Small intestine (tissue), 7 donors: ENCODE measurements at regions not wholly inside any gene's neighbourhood (a gene's known extent, or its start where the extent isn't known, plus 50 kb on each side); places are given as distances from the start of the nearest gene placed in this dataset.
A peak's percentile ranks its signal among the peaks of the same experiment; 100 is the strongest.

Experiments
- DNase-seq, 2 donors: peaks; one replicate each; pipeline versions ENCODE4 v3.0.0 to v3.0.0-alpha.2; 2013
- FAIRE-seq: peaks from 2 replicates; lab custom pipeline; 2012; peaks lifted over from hg19 to GRCh38; lab: Jason Lieb, UNC
- H3K27ac ChIP-seq, 3 donors: one replicate each; pipeline ENCODE4 v1.5.1; 2013; ENCODE audit warnings: low read length in 2 of 3, mild to moderate bottlenecking in 2 of 3, control low read depth in 1 of 3, inconsistent platforms in 1 of 3, low read depth in 1 of 3, moderate library complexity in 1 of 3
- H3K27me3 ChIP-seq, 3 donors: one replicate each; pipeline ENCODE4 v1.6.1; 2013; ENCODE audit warnings: low read length in 3 of 3, inconsistent platforms in 1 of 3; ENCODE audit not compliant: control insufficient read depth in 3 of 3, insufficient read depth in 3 of 3
- H3K36me3 ChIP-seq, 3 donors: one replicate each; pipeline ENCODE4 v1.6.1; 2013; ENCODE audit warnings: low read length in 3 of 3, inconsistent platforms in 1 of 3, low read depth in 1 of 3, mild to moderate bottlenecking in 1 of 3, moderate library complexity in 1 of 3; ENCODE audit not compliant: control insufficient read depth in 3 of 3, insufficient read depth in 2 of 3
- H3K4me1 ChIP-seq, 3 donors: one replicate each; pipeline ENCODE4 v1.6.1; 2013; ENCODE audit warnings: low read length in 2 of 3, inconsistent platforms in 1 of 3, low read depth in 1 of 3, mild to moderate bottlenecking in 1 of 3, moderate library complexity in 1 of 3; ENCODE audit not compliant: control insufficient read depth in 3 of 3, insufficient read depth in 2 of 3
- H3K4me3 ChIP-seq, 3 donors: one replicate each; pipeline ENCODE4 v1.5.1; 2013; ENCODE audit warnings: low read length in 3 of 3, control low read depth in 1 of 3, inconsistent platforms in 1 of 3, low read depth in 1 of 3, mild to moderate bottlenecking in 1 of 3, moderate library complexity in 1 of 3
- H3K9me3 ChIP-seq, 2 donors: one replicate each; pipeline ENCODE4 v1.6.1; 2013; ENCODE audit warnings: low read depth in 1 of 2, low read length in 1 of 2; ENCODE audit not compliant: control insufficient read depth in 2 of 2, insufficient read depth in 1 of 2
- WGBS, 3 donors: extraction: QIAGEN DNeasy Blood & Tissue Kit; methylation state at CpG; one replicate each; pipeline ENCODE4 v1.1.7; 2013; 5-methylcytosine and 5-hydroxymethylcytosine counted together
- donor health status: healthy with polysubstance abuse.
- donor health status: control.
- donor health status: control.
- donor health status: Bipolar disorder and iron deficiency.
- donor health status: healthy.

DNA sequence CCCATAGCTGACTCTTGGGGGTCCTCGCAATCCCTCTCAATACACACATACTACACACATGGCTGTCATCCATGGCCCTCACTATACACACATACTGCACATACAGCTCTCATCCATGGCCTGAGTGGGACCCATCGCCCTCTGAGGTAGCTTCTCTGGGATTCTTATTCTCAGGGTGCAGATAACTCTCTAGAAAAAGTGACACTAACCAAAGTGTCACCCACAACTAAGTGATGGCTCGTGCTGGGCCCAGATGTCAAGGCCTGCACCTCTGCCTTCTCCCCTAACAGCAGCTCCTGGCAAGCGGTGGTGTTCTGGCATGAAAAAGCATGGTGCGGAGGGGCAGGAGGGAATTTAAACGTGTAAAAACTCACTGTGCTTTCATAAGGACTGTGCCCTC, 62.7 kb upstream of the ZPBP start:
- no peak overlapping the region for H3K4me3 ChIP-seq
- FAIRE-seq (no peak), DNase-seq (no peak)
- no peaks in the 10 kb centered on the region for H3K36me3 ChIP-seq
- 81 to 90% (median 83%) methylated on average over 6 of the region's 6 CpGs for WGBS, 3 donors
- H3K27ac ChIP-seq: no peak overlapping the region
- no peaks in the 10 kb centered on the region for H3K9me3 ChIP-seq
- no peaks in the 10 kb centered on the region for H3K4me1 ChIP-seq
- no peaks in the 10 kb centered on the region for H3K27me3 ChIP-seq

DNA sequence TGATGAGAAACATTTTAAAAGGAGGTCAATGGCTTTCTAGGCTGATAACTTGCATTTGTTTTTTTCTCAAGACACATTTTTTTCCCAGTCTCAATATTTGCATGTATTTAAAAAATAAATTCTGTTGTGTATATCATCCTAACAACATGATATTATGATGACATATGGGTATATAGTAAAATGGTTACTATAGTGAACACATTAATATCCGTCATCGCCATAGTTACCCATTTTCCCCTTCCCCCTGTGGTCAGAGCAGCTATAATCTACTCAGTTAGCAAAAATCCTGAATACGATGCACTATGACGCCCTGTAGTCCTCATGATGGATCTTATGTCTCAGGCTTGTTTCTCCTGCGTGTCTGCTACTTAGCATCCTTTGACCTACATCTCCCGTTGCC, 60.9 kb upstream of the ZPBP start:
- DNase-seq: no peak
- WGBS, 3 donors: 85 to 92% (median 91%) methylated on average over 6 of the region's 6 CpGs
- Histone ChIP-seq H3K27ac (no peak overlapping the region), H3K27me3 (no peaks in the 10 kb centered on the region), H3K9me3 (no peaks in the 10 kb centered on the region), H3K36me3 (no peaks in the 10 kb centered on the region), H3K4me1 (no peaks in the 10 kb centered on the region), H3K4me3 (no peak overlapping the region)
- FAIRE-seq: no peak

DNA sequence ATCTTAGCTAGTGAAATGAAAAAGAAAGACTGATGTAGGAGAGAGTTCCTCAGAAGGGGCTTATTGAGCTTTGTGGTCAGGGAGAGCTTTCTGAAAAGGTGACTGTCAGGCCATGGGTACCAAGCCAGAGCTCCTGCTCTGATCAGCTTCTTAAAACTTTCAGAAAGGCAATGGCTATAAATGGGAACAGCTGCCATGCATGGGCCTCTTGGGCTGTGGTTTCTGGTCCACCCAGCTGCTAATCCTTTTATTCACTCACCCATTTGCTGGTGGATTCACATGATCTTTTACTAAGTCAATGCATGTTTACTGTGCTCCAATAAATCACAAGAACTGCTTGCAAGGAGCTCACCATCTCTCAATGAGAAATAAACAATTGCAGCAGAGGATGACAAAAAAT, 60.1 kb upstream of the ZPBP start:
- Histone ChIP-seq H3K27me3 (no peaks in the 10 kb centered on the region), H3K27ac (no peak overlapping the region), H3K9me3 (no peaks in the 10 kb centered on the region), H3K36me3 (no peaks in the 10 kb centered on the region), H3K4me1 (no peaks in the 10 kb centered on the region), H3K4me3 (no peak overlapping the region)
- FAIRE-seq (no peak), DNase-seq (no peak)

DNA sequence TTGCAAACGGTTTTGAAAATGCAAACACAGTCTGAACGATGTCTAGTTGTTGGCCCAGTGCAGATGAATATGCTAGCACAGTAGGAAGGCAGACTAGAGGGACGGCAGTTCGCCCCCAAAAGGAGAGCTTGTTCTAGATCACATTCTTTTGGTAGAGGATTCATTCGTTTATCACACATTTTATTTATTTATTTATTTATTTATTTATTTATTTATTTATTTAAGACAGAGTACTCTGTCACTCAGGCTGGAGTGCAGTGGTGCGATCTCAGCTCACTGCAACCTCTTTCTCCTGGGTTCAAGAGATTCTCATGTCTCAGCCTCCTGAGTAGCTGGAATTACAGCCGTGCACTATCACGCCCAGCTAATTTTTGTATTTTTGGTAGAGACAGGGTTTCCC, 59.4 kb upstream of the ZPBP start:
- WGBS, 3 donors: 80 to 84% (median 81%) methylated on average over 8 of the region's 8 CpGs
- no peak overlapping the region for H3K27ac ChIP-seq
- DNase-seq: no peak
- no peak overlapping the region for H3K4me3 ChIP-seq
- H3K36me3 ChIP-seq: no peaks in the 10 kb centered on the region
- no peaks in the 10 kb centered on the region for H3K9me3 ChIP-seq
- no peaks in the 10 kb centered on the region for H3K4me1 ChIP-seq
- no peak for FAIRE-seq
- no peaks in the 10 kb centered on the region for H3K27me3 ChIP-seq

DNA sequence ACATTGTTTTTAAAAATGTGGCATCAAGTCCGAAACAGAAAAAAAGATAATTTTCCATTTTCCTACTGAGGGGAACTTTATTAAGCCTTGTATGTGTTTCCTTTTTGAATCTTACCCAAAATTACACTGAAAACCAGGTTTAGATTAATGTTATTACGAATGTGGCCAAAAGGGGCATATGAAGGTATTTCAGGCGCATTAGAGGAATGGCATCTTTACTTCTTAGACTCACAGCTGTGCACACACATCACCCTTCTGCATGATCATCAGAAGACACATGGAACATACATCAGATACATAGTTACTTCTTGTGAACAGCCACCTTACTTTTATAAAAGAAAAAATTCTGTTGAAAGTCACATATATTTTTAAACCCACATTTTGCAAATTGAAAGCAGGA, 58.6 kb upstream of the ZPBP start:
- Histone ChIP-seq H3K4me3 (no peak overlapping the region), H3K9me3 (no peaks in the 10 kb centered on the region), H3K27ac (no peak overlapping the region), H3K27me3 (no peaks in the 10 kb centered on the region), H3K4me1 (no peaks in the 10 kb centered on the region), H3K36me3 (no peaks in the 10 kb centered on the region)
- no peak for DNase-seq
- WGBS, 3 donors: 60 to 72% (median 62%) methylated on average over 3 of the region's 3 CpGs
- FAIRE-seq: no peak

DNA sequence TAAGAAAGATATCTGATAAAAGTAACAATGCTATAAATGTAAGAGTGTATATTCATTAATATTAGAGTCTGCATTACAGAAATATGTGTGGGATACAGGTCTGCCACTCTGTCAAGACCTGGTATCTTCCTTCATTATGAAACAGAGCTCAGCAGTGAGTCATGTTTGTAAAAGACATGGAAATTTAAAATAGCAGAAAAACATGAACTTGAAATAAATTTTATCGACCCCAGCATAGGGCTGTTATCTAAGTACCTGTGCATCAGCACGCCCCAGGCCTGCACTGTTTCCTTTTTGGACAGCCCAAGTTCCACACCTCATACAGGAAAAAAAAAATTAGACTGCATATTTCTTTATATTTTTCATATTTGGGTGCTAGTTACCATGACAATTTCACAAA, 58.0 kb upstream of the ZPBP start:
- no peak overlapping the region for H3K27ac ChIP-seq
- 61 to 69% (median 63%) methylated on average over 2 of the region's 2 CpGs for WGBS, 3 donors
- H3K4me1 ChIP-seq: no peaks in the 10 kb centered on the region
- H3K27me3 ChIP-seq: no peaks in the 10 kb centered on the region
- H3K9me3 ChIP-seq: no peaks in the 10 kb centered on the region
- H3K36me3 ChIP-seq: no peaks in the 10 kb centered on the region
- DNase-seq (no peak), FAIRE-seq (no peak)
- no peak overlapping the region for H3K4me3 ChIP-seq

DNA sequence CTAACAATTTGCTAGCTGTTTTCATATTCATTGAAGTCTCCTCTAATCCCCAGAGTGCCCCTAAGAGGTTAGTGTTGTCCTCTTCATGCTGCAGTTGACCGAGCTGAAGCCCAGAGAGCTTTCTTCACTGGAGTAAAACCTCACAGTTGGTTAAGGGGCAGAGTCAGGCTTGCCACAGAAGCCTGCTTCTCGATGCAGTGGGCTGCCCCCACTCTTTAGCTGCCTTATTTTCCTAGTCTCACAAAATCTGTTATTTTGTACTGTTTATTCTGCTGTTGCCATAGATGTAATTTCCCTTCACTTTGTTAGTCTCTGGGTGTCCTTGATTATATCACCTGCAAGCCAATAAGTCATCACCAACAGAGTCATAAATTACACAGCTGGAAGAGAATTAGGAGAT, 56.3 kb upstream of the ZPBP start:
- no peak for FAIRE-seq
- Histone ChIP-seq H3K4me1 (no peaks in the 10 kb centered on the region), H3K9me3 (no peaks in the 10 kb centered on the region), H3K4me3 (no peak overlapping the region), H3K27me3 (no peaks in the 10 kb centered on the region), H3K27ac (no peak overlapping the region), H3K36me3 (no peaks in the 10 kb centered on the region)
- 27 to 46% (median 34%) methylated on average over 2 of the region's 2 CpGs for WGBS, 3 donors
- DNase-seq: no peak

DNA sequence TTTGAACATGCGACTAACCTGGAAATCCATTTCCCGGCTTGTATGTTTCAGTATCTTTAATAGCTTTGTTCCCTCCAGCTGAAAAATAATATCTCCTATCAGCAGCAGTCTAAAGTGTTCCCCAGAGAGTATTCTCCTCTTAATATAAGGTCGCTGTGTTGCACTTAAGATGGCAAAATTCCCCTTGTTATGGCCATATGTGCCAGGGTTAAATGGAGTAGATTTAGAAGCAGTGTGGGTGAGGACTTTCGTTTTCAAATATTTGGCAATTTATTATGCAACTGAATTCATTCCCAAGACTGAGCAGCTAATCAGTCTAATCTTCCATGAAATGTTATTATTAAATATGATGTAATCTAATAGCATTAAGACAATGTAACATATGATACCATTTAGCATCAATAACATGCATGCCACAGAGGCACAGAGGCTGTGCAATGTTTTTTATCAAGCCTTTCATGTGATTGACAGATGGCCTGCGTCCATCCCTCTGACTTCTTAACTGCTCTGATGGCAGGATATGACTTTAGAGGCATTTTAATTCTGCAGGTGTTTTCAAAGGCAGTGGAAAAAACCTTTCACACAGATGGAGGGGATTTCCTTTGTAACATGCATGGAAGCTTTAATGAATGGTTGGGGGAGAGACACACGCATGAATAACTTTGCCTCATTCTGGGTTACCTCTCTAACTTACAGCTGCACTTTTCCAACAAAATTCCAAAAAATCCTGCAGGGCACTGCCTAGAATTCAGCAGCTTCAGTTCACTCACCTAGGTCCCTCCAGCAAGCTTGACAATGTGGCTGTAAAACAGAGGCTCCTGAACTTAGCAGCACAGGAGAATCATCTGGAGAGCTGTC, 55.1 kb upstream of the ZPBP start:
- 54 to 69% (median 68%) methylated on average over 6 of the region's 6 CpGs for WGBS, 3 donors
- Histone ChIP-seq H3K4me1 (no peaks in the 10 kb centered on the region), H3K27me3 (no peaks in the 10 kb centered on the region), H3K36me3 (no peaks in the 10 kb centered on the region), H3K4me3 (no peak overlapping the region), H3K27ac (no peak overlapping the region), H3K9me3 (no peaks in the 10 kb centered on the region)
- FAIRE-seq (no peak), DNase-seq (no peak)

DNA sequence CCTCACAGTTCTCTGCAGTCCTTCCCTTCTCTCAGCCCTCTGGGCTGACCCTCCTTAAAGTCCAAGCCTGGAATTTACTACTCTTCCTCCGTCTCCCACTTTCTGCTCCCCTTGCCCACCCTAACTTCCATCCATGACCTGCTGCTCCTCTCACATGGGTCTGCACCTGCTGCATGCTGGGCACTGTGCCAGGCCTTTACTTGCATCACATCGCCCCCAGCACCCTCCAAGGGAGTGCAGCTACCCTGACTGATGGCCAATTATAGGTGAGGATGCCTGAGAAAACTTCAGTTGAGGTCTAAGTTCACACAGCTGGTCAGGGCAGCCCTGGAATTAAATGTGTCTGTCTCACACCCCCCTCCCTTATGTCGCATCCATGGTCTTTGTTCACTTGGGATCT, 53.6 kb upstream of the ZPBP start:
- H3K36me3 ChIP-seq: no peaks in the 10 kb centered on the region
- FAIRE-seq: no peak
- H3K4me3 ChIP-seq: no peak overlapping the region
- no peaks in the 10 kb centered on the region for H3K9me3 ChIP-seq
- 39 to 64% (median 58%) methylated on average over 3 of the region's 3 CpGs for WGBS, 3 donors
- no peaks in the 10 kb centered on the region for H3K4me1 ChIP-seq
- no peaks in the 10 kb centered on the region for H3K27me3 ChIP-seq
- peak in 1 of 2 donors; percentile 32 for DNase-seq
- no peak overlapping the region for H3K27ac ChIP-seq
